Astrocyte (in vitro differentiated cells and primary cell): ENCODE measurements at regions not wholly inside any gene's neighbourhood (a gene's known extent, or its start where the extent isn't known, plus 50 kb on each side); places are given as distances from the start of the nearest gene placed in this dataset.

Experiments used
- EZH2 ChIP-seq: IDR thresholded peaks from 2 replicates; pipeline ENCODE4 v1.6.1; 2012; ENCODE audit warnings: mild to moderate bottlenecking, low read length, inconsistent platforms; ENCODE audit not compliant: insufficient read depth
- TF ChIP-seq, protein P1 (sequence below): IDR thresholded peaks from 2 replicates; pipeline ENCODE4 v1.5.1; 2011; ENCODE audit warnings: low read depth, mild to moderate bottlenecking, inconsistent platforms, low read length, moderate library complexity; ENCODE audit not compliant: insufficient read depth

DNA sequence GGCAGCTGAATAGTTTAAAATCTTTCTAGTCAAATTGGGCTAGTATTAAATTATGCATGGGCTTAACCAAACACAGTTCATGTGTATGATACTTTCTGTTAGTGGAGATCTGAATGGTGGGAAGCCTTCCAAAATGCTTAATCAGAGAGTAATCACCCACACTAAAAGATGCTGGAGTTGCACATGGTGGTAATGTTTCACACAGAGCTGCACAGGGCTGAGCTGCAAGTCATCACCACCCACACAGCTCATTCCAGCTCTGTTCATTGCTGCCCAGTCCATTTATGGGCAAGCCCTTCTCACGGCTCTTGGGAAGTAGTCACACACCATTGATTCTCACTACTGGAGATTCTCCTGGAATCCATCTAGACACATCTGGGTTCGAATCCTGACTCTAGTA is 351.5 kb upstream of the KCNN2 start:
- TF ChIP-seq, protein P1, sequence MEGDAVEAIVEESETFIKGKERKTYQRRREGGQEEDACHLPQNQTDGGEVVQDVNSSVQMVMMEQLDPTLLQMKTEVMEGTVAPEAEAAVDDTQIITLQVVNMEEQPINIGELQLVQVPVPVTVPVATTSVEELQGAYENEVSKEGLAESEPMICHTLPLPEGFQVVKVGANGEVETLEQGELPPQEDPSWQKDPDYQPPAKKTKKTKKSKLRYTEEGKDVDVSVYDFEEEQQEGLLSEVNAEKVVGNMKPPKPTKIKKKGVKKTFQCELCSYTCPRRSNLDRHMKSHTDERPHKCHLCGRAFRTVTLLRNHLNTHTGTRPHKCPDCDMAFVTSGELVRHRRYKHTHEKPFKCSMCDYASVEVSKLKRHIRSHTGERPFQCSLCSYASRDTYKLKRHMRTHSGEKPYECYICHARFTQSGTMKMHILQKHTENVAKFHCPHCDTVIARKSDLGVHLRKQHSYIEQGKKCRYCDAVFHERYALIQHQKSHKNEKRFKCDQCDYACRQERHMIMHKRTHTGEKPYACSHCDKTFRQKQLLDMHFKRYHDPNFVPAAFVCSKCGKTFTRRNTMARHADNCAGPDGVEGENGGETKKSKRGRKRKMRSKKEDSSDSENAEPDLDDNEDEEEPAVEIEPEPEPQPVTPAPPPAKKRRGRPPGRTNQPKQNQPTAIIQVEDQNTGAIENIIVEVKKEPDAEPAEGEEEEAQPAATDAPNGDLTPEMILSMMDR: no peak
- no peak for TF ChIP-seq EZH2
